Effector memory CD8-positive, alpha-beta T cell (primary cell): ENCODE measurements at regions not wholly inside any gene's neighbourhood (a gene's known extent, or its start where the extent isn't known, plus 50 kb on each side); places are given as distances from the start of the nearest gene placed in this dataset.

Experiments used
- ATAC-seq: fragments of 150-1000 bp; cut with Tn5 transposase; replicated peaks from 2 replicates; pipeline ENCODE4 v1.10.0; 2021; ENCODE audit warnings: mild to moderate bottlenecking, moderate library complexity
- DNase-seq, 3 experiments: peaks; one replicate each; pipeline ENCODE4 v3.0.0; 2021
- H3K27ac Mint-ChIP-seq, 2 donors: one replicate each; pipeline ENCODE4 v1.8.0; 2022; ENCODE audit warnings: mild to moderate bottlenecking in 2 of 2, mixed read lengths in 2 of 2, moderate library complexity in 2 of 2
- H3K27me3 Mint-ChIP-seq, 2 donors: one replicate each; pipeline ENCODE4 v1.8.0; 2022; ENCODE audit warnings: mixed read lengths in 2 of 2
- H3K36me3 Mint-ChIP-seq: one replicate; pipeline ENCODE4 v1.8.0; 2022; ENCODE audit warnings: mild to moderate bottlenecking, moderate library complexity, mixed read lengths; ENCODE audit not compliant: insufficient read depth
- H3K4me1 Mint-ChIP-seq, 2 donors: one replicate each; pipeline ENCODE4 v1.8.0; 2022; ENCODE audit warnings: low read depth in 2 of 2, mixed read lengths in 2 of 2
- H3K4me3 Mint-ChIP-seq, 2 donors: one replicate each; pipeline ENCODE4 v1.8.0; 2022; ENCODE audit warnings: mild to moderate bottlenecking in 2 of 2, mixed read lengths in 2 of 2, moderate library complexity in 2 of 2
- H3K9me3 Mint-ChIP-seq, 2 donors: one replicate each; pipeline ENCODE4 v1.8.0; 2022; ENCODE audit warnings: mixed read lengths in 2 of 2

DNA sequence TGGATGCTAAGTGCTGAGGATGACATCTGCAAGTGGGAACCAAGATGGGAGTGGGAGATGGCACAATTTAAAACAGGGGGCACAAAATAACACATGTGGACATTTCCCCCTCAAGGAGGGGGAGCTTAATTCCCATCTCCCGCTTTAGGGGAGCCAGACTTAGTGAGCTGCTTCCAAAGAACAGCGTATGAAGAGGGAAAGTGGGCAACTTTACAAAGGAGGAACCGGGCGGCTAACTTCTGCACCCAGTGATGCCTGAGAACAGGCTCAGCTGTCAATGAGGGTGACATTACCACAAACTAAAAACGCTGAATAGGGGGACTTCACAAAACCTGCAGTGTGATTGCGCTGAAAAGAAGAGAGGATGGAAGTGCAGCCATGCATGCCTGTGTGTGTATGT lies 95.5 kb upstream of the NXT1 start:
- no peak overlapping the region for H3K4me3 Mint-ChIP-seq
- H3K36me3 Mint-ChIP-seq: no peaks in the 10 kb centered on the region
- peaks cover 43 to 59% of the 10 kb centered on the region in 2 donors for H3K27me3 Mint-ChIP-seq
- H3K9me3 Mint-ChIP-seq: no peaks in the 10 kb centered on the region
- ATAC-seq (no peak), DNase-seq (no peak)
- no peaks in the 10 kb centered on the region for H3K4me1 Mint-ChIP-seq
- no peak overlapping the region for H3K27ac Mint-ChIP-seq

DNA sequence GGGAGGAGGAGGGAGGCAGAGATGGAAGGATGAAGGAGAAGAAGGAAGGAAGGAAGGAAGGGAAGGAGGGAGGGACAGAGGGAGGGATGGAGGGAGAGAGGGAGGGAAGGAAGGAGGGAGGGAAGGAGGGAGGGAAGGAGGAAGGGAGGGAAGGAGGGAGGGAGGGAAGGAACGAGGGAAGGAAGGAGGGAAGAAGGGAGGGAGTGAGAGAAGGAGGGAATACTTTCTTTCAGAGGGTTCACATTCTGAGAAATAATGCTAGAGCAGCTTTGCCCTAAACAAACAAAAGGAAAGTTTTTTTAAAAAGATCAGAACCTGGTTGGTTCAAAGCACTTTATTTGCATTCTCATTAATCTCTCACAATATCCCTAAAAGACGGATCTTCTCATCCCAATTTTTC lies 96.1 kb upstream of the NXT1 start:
- no peak overlapping the region for H3K27ac Mint-ChIP-seq
- no peak overlapping the region for H3K4me3 Mint-ChIP-seq
- no peaks in the 10 kb centered on the region for H3K36me3 Mint-ChIP-seq
- DNase-seq (no peak), ATAC-seq (no peak)
- H3K9me3 Mint-ChIP-seq: no peaks in the 10 kb centered on the region
- H3K27me3 Mint-ChIP-seq: peaks cover 45 to 65% of the 10 kb centered on the region in 2 donors
- H3K4me1 Mint-ChIP-seq: no peaks in the 10 kb centered on the region

DNA sequence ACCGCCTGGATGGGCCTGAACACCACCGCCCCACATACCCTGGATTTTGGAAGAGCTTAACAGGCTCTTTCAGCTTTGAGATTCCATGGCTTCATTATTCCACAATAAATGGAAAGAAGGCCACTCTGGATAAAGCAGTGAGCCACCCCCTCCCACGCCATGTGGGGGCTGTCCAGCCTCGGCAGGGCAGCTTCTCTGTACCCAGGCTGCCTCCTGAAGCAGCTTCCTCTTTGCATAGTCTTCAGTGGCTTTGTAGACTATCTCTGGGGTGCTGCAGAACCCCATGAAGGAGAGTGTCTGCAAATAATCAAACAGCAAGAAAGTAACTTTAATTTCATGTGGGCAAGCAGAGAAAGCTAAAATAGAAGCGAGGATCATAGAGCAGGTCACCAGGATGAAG lies 96.6 kb upstream of the NXT1 start:
- H3K4me1 Mint-ChIP-seq: no peaks in the 10 kb centered on the region
- no peak for DNase-seq
- no peaks in the 10 kb centered on the region for H3K36me3 Mint-ChIP-seq
- H3K4me3 Mint-ChIP-seq: no peak overlapping the region
- ATAC-seq: no peak
- H3K27ac Mint-ChIP-seq: no peak overlapping the region
- H3K9me3 Mint-ChIP-seq: no peaks in the 10 kb centered on the region
- H3K27me3 Mint-ChIP-seq: peaks cover 49 to 68% of the 10 kb centered on the region in 2 donors

DNA sequence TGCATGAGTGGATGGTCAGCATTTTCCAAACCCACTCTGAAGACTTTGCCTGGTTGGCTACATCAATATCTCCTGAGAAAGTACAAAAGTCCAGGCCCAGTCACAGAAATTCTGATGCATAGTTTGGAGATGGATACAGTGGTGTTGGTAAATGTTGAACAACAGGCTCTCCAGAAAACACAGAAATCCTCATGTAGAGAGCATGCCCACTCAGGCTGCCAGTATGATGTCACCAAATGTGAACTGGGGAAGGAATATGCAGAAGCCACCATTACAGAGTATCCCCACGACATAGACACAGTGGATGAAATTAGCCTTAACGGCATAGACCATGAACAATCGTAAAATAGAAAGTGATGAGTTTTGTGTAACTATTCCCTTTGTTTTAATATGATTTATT lies 97.1 kb upstream of the NXT1 start:
- H3K4me1 Mint-ChIP-seq: no peaks in the 10 kb centered on the region
- H3K9me3 Mint-ChIP-seq: no peaks in the 10 kb centered on the region

DNA sequence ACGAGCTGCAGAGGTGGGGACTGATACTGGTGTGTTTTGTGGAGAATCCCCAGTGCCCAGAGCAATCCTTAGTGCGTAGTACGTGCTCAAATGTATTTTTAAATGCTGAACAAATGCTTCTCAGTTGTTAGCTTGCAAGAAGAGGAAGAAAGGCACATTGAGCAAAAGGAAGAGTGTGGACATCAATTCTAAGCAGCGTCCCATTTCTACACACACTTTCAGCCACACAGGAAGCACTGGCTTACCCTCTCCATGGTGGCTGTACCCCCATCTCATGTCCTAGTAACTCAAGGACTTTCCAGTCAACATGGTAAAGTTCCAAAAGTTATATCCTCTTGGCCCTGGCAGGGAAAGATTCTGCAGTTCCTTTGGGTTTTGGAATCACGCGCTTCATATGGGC lies 98.8 kb upstream of the NXT1 start:
- Mint-ChIP-seq H3K4me3 (no peak overlapping the region), H3K27ac (no peak overlapping the region), H3K27me3 (peaks cover 49 to 62% of the 10 kb centered on the region in 2 donors), H3K36me3 (no peaks in the 10 kb centered on the region), H3K9me3 (no peaks in the 10 kb centered on the region), H3K4me1 (no peaks in the 10 kb centered on the region)
- ATAC-seq (no peak), DNase-seq (no peak)

More for the DNA sequence above, 97.1 kb upstream of the NXT1 start:
- Mint-ChIP-seq H3K36me3 (no peaks in the 10 kb centered on the region), H3K4me3 (no peak overlapping the region), H3K27me3 (peaks cover 51 to 68% of the 10 kb centered on the region in 2 donors), H3K27ac (no peak overlapping the region)
- no peak for ATAC-seq
- DNase-seq: no peak

DNA sequence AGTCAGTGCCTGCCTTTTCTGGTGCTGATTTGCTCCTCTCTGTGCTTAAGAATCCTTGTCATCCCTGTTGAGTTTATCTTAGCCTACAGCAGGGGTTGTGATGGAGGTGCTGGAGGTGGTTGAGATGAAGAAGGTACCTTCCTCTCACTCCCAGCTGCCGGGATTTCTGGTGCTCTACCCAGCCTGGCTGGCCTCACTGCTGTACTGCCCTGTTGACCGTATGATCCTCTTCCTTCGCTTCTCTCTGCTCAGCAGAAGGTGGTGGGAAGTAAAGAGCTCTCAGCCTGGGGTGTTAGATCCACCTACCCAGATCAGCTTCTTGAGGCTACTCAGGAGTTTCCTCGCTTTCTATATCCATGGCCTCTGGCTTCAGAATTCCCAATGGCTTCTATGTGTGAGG lies 101.0 kb upstream of the NXT1 start:
- DNase-seq (no peak), ATAC-seq (no peak)
- Mint-ChIP-seq H3K36me3 (no peaks in the 10 kb centered on the region), H3K27ac (no peak overlapping the region), H3K27me3 (peaks cover 28 to 61% of the 10 kb centered on the region in 2 donors), H3K4me3 (no peak overlapping the region), H3K9me3 (no peaks in the 10 kb centered on the region), H3K4me1 (no peaks in the 10 kb centered on the region)

DNA sequence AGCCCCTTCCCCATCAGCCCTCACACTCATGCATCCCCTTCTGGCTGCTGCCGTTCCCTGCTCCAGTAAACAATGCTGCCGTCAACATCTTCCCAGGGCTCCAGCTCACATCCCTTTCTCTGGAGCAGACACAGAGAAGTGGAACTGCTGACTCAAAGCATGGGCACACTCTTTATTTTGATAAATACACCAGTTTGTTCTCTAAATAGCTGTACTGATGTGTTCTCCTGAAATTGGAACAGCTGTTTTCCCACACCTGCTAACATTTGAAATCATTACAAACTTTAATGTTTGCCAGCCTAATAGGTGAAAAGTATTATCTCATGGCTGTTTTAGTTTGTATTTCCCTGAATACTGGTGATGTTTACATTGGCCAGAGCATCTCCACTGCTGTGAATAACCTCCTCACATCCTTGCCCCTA lies 102.1 kb upstream of the NXT1 start:
- ATAC-seq (no peak), DNase-seq (no peak)
- Mint-ChIP-seq H3K9me3 (no peaks in the 10 kb centered on the region), H3K4me3 (no peak overlapping the region), H3K36me3 (no peaks in the 10 kb centered on the region), H3K27ac (no peak overlapping the region), H3K27me3 (peaks cover 21 to 50% of the 10 kb centered on the region in 2 donors), H3K4me1 (no peaks in the 10 kb centered on the region)

DNA sequence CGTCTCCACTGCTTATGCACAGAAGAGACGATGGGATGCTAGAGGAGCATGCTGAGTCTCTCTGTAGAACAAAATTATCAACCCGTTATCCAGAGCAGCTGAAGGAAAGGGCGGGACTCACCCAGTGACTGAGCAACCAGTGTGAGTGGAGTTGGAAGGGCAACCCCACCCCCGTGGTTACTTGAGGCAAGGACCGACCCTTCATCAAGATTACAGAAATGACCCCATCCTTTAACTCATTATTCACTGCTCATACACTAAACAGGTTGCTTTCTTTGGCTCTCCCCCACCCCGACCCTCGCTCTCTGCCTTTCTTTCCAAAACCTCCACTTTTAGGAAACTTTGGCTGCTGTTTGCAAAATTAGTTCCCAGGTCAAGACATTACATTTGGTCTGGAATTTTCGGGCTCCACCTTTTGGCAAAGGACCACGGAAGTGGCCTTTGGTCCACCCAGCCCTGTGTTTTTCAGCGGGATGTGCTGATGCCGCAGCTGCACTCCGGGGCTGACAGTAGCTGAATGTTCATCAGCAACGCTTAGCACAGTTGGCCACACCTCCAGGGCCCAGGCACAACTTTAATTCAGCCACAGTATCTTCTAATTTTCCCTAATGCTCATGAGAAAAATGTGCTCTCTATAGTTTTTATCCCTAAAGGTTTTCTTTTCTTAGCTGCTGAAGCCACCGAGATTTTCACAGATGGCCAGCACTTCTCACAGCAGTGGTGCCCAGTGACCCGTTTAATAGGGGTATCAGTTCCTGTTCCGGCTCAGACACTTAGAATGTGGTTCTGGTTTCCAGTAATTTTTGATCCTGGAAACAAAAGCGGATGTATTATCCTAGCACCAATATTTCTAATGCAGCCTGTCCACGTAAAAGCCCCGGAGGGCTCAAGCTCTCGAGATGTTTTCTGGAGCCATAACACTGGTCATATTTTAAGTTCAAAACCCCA lies 103.6 kb upstream of the NXT1 start:
- H3K27me3 Mint-ChIP-seq: peaks cover 17 to 43% of the 10 kb centered on the region in 2 donors
- H3K4me1 Mint-ChIP-seq: no peaks in the 10 kb centered on the region
- no peak overlapping the region for H3K27ac Mint-ChIP-seq
- DNase-seq (no peak), ATAC-seq (no peak)
- H3K4me3 Mint-ChIP-seq: no peak overlapping the region
- no peaks in the 10 kb centered on the region for H3K36me3 Mint-ChIP-seq
- no peaks in the 10 kb centered on the region for H3K9me3 Mint-ChIP-seq

DNA sequence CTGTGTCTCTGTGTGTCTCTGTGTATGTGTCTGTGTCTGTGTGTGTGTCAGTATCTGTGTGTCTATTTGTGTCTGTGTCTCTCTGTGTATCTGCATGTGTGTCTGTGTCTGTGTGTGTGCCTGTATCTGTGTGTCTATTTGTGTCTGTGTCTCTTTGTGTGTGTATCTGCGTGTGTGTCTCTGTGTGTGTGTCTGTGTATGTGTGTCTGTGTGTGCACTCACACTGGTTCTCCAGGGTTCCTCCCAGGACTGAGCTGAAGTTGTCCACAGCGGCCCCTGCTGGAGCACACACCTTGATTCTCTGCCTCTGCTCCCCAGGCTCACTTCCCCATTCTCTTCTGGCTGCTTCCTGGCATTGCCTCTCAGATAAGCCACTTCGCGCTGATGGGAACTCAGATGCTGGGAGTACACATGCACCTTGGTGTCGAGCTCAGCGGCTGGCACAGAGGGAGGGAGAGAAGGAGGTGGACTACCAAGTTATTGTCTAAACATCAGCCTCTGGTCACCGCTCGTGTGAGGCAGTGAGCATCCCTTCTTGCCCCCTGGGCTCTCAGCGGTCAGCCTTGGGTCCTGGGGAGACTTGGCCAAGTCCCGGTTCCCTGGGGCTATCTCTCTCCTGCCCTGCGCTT lies 104.9 kb upstream of the NXT1 start:
- no peak for ATAC-seq
- no peaks in the 10 kb centered on the region for H3K9me3 Mint-ChIP-seq

DNA sequence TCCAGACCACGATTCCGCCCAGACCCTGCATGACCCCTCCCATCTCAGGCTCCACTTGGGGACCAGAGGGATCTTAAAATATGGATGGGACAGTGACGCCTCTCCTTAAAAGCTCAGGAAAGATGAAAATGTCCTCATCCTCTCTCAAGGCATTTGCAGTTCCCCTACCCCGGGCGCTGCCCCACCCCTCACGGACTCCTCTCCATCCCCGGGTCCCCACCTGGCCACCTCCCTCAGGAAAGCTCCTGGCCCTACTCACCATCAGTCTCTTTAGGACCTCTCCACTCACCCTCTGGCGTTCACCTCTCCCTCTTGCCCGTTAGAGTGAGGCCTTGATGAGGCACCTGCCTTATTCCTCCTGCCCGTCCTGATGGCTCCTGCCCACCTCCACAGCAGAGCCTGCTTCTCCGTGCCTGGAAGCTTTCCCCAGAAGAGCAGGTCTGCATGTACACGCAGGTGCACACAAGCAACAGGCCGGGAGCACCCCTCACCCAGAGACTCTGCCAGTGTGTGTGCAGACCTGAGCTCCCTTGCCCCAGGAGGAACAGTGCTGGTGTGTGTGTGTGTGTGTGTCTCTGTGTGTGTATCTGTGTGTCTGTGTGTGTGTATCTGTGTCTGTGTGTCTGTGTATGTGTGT lies 105.6 kb upstream of the NXT1 start:
- DNase-seq (no peak), ATAC-seq (no peak)
- Mint-ChIP-seq H3K36me3 (no peaks in the 10 kb centered on the region), H3K9me3 (no peaks in the 10 kb centered on the region), H3K4me3 (no peak overlapping the region), H3K27ac (no peak overlapping the region), H3K27me3 (peaks cover 11 to 42% of the 10 kb centered on the region in 2 donors), H3K4me1 (no peaks in the 10 kb centered on the region)

More for the DNA sequence above, 104.9 kb upstream of the NXT1 start:
- H3K36me3 Mint-ChIP-seq: no peaks in the 10 kb centered on the region
- no peak overlapping the region for H3K27ac Mint-ChIP-seq
- H3K4me1 Mint-ChIP-seq: no peaks in the 10 kb centered on the region
- DNase-seq: no peak
- no peak overlapping the region for H3K4me3 Mint-ChIP-seq
- peaks cover 11 to 43% of the 10 kb centered on the region in 2 donors for H3K27me3 Mint-ChIP-seq

DNA sequence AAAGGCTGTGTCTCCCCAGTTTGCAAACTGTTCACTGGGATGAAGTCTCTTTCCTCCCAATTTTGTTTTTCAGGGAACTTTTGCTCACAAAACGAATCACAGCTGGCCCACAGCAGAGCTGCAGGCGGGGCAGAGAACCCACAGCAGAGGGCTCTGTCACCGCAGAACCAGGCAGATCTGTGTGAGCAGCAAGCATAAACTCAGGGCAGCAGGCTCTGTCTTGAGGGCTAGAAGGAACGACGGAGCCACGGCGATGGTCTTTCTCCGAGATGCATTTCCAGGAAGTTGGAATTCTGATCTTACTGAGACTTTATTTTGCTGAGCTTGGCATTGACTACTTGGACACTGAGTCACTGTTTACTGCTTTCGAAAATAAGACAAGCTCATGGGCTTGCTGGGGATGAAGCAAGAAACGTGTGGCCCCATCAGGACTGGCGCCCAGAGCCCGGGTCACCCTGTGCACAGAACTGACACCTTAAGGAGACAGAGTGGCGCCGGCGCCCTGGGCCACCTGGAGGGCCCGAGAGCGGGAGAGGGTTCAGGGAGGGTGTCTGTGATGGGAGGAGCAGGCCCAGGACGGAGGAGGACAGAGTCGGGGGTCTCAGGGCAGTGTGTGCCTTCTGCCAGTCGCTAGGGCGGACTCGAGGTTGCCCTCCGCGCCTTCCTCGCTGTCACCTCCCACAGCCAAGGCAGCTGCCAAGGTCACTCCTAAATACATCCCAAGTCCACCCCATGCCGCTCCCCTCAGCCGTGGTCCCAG lies 106.3 kb upstream of the NXT1 start:
- ATAC-seq: no peak
- Mint-ChIP-seq H3K36me3 (no peaks in the 10 kb centered on the region), H3K27me3 (peaks cover 7 to 35% of the 10 kb centered on the region in 2 donors), H3K27ac (no peak overlapping the region), H3K4me1 (no peaks in the 10 kb centered on the region), H3K4me3 (no peak overlapping the region), H3K9me3 (peaks cover 0 to 2% of the 10 kb centered on the region in 2 donors)
- no peak for DNase-seq

DNA sequence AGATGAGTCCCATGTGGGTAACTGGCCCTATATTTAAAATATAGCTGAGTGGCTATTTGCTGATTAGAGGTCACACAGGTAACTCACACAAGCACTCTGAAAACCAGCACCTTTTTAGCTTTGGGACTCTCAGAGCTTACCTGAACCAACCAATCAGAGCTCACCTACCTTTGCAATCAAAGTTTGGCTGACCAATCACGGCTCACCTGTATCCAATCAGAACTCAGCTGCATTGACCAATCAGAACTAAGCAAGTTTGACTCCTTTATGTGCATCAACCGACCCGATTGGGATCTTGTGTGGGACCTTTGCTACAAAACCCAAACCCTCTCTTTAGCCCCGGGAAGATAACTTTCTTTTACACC lies 106.8 kb upstream of the NXT1 start:
- Mint-ChIP-seq H3K27me3 (peaks cover 4 to 34% of the 10 kb centered on the region in 2 donors), H3K9me3 (peaks cover 0 to 8% of the 10 kb centered on the region in 2 donors), H3K27ac (no peak overlapping the region), H3K4me3 (no peak overlapping the region), H3K4me1 (no peaks in the 10 kb centered on the region), H3K36me3 (no peaks in the 10 kb centered on the region)
- ATAC-seq (no peak), DNase-seq (no peak)

DNA sequence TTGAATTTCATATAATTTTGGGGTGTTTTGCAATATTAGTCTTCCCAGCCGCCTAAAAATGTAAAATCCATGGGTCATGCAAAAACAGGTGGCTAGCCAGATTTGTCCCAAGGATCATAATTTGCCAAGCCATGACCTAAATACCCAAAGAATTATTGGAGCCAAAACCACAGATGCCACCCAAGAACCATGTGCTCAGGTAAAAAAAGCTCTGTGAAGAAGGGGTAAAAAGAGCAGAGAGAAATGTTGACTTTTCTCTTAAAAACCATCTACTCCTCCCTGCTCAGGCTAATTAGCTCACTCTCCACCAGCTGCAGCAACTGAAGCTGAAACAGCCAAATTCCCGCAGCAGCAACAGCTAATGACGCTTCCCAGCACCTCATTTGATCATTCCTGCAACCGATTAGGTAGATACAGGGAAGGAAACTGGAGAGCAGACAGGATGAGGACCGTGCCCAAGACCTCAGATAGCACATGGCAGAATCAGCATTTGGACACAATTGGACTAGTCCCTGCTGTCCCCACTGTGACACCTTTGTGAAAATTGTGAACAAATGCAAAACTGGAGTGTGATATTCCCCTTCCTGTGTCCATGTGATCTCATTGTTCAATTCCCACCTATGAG lies 107.9 kb upstream of the NXT1 start:
- Mint-ChIP-seq H3K4me3 (no peak overlapping the region), H3K9me3 (peaks cover 0 to 11% of the 10 kb centered on the region in 2 donors), H3K27ac (no peak overlapping the region), H3K27me3 (peaks cover 7 to 42% of the 10 kb centered on the region in 2 donors), H3K4me1 (no peaks in the 10 kb centered on the region), H3K36me3 (no peaks in the 10 kb centered on the region)
- DNase-seq: no peak
- no peak for ATAC-seq
